ENCODE measurements at regions not wholly inside any gene's neighbourhood (a gene's known extent, or its start where the extent isn't known, plus 50 kb on each side); places are given as distances from the start of the nearest gene placed in this dataset.

- dilution Hi-C loops (cut with MboI; ENCODE audit: extremely low pct_ligation_motif_present, low sequenced_read_pairs), result no loop called here
- H3K36me3 ChIP-seq (ENCODE audit: control insufficient read depth in 2 of 2, extremely low read depth in 1 of 2, insufficient read depth in 2 of 2, low read length in 2 of 2), result no peaks in the 10 kb centered on the region
- no TSS peak for BruUV-seq (replicated peaks)
- H3K9me3 ChIP-seq (replicated peaks; ENCODE audit: control insufficient read depth, insufficient read depth, low read length), result no peaks in the 10 kb centered on the region
- DNase-seq (ENCODE audit: low read depth, low spot score) (no peak), FAIRE-seq (no peak)
- intact Hi-C loops (cut with micrococcal nuclease), result no loop called here
- H3K4me1 ChIP-seq (ENCODE audit: control insufficient read depth, extremely low read depth, insufficient read depth, low read length), result no peaks in the 10 kb centered on the region
- no peaks in the 10 kb centered on the region for H3K9me1 ChIP-seq (replicated peaks; ENCODE audit: control insufficient read depth, extremely low read depth, insufficient read depth, low read length)
- POLR2A ChIA-PET, result no interaction called here
- CTCF ChIA-PET, result interaction anchor here (1.6 kb wide), 1 partner anchor 11 kb away, joined by 6 read pairs; no protein-coding TSS in a partner anchor
- H2AFZ ChIP-seq (ENCODE audit: low read depth, low read length), result no peak overlapping the region
- peaks cover 1 to 6% of the 10 kb centered on the region in 2 experiments for H3K27me3 ChIP-seq (ENCODE audit: control insufficient read depth in 2 of 2, insufficient read depth in 2 of 2, low read length in 2 of 2)
- no peak overlapping the region for H3K4me2 ChIP-seq (ENCODE audit: insufficient read depth, low read length)
- H3K27ac ChIP-seq (ENCODE audit: insufficient read depth, low read depth, low read length), result no peak overlapping the region
- no peaks in the 10 kb centered on the region for H3K79me2 ChIP-seq (ENCODE audit: control insufficient read depth, insufficient read depth, low read length)
- no peak overlapping the region for H3K9ac ChIP-seq (replicated peaks; ENCODE audit: extremely low read depth, insufficient read depth, low read length)
- no peaks in the 10 kb centered on the region for H4K20me1 ChIP-seq (replicated peaks; ENCODE audit: control insufficient read depth, extremely low read depth, insufficient read depth, low read length)
- no peak for TF ChIP-seq MYC (IDR thresholded peaks at IDR 0.05; ENCODE audit: low read depth, low read length)
- TF ChIP-seq GATA2 (IDR thresholded peaks at IDR 0.05; ENCODE audit: insufficient read depth, insufficient read length, low read depth, low read length), result no peak
- no peak for TF ChIP-seq MAX (IDR thresholded peaks at IDR 0.05; ENCODE audit: insufficient read depth, insufficient read length)
- TF ChIP-seq EZH2 (IDR thresholded peaks at IDR 0.05; ENCODE audit: borderline replicate concordance, low read depth, low read length, severe bottlenecking), result no peak
- no peak for TF ChIP-seq FOS (IDR thresholded peaks at IDR 0.05; ENCODE audit: borderline replicate concordance, insufficient read depth, low read length)
- TF ChIP-seq CTCF (IDR thresholded peaks at IDR 0.05; ENCODE audit: extremely low read depth in 1 of 2, insufficient read depth in 1 of 2, low read depth in 1 of 2, low read length in 2 of 2), result no peak
- no peak for TF ChIP-seq JUN (IDR thresholded peaks at IDR 0.05; ENCODE audit: borderline replicate concordance, insufficient read depth, insufficient read length, low read depth)
- no peak for TF ChIP-seq POLR2A (IDR thresholded peaks at IDR 0.05; ENCODE audit: low read depth, low read length)
- no peak for TF ChIP-seq POLR2AphosphoS5 (IDR thresholded peaks at IDR 0.05; ENCODE audit: insufficient read depth, low read depth, low read length)
- H3K4me3 ChIP-seq (replicated peaks in 1 of 3; ENCODE audit: insufficient read depth in 1 of 3, low read depth in 1 of 3, low read length in 3 of 3), result no peak overlapping the region
These were observed 451.5 kb upstream of the FAM241A start for GRCh38 chr4:111693758-111694157.

Measured in endothelial cell of umbilical vein (primary cell).